ENCODE measurements at regions not wholly inside any gene's neighbourhood (a gene's known extent, or its start where the extent isn't known, plus 50 kb on each side); places are given as distances from the start of the nearest gene placed in this dataset.
A peak's percentile ranks its signal among the peaks of the same experiment; 100 is the strongest.

- TF ChIP-seq, protein P1, sequence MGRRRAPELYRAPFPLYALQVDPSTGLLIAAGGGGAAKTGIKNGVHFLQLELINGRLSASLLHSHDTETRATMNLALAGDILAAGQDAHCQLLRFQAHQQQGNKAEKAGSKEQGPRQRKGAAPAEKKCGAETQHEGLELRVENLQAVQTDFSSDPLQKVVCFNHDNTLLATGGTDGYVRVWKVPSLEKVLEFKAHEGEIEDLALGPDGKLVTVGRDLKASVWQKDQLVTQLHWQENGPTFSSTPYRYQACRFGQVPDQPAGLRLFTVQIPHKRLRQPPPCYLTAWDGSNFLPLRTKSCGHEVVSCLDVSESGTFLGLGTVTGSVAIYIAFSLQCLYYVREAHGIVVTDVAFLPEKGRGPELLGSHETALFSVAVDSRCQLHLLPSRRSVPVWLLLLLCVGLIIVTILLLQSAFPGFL (CRISPR knock-in tag; IDR thresholded peaks at IDR 0.05), result no peak
- TF ChIP-seq, protein P2, sequence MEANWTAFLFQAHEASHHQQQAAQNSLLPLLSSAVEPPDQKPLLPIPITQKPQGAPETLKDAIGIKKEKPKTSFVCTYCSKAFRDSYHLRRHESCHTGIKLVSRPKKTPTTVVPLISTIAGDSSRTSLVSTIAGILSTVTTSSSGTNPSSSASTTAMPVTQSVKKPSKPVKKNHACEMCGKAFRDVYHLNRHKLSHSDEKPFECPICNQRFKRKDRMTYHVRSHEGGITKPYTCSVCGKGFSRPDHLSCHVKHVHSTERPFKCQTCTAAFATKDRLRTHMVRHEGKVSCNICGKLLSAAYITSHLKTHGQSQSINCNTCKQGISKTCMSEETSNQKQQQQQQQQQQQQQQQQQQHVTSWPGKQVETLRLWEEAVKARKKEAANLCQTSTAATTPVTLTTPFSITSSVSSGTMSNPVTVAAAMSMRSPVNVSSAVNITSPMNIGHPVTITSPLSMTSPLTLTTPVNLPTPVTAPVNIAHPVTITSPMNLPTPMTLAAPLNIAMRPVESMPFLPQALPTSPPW (CRISPR knock-in tag; IDR thresholded peaks at IDR 0.05), result no peak
- no peak for TF ChIP-seq IRF2 (CRISPR knock-in tag; IDR thresholded peaks at IDR 0.05)
Measured at GRCh38 chr3:6455031-6455430, 405.9 kb upstream of the GRM7 start (continued).

DNA sequence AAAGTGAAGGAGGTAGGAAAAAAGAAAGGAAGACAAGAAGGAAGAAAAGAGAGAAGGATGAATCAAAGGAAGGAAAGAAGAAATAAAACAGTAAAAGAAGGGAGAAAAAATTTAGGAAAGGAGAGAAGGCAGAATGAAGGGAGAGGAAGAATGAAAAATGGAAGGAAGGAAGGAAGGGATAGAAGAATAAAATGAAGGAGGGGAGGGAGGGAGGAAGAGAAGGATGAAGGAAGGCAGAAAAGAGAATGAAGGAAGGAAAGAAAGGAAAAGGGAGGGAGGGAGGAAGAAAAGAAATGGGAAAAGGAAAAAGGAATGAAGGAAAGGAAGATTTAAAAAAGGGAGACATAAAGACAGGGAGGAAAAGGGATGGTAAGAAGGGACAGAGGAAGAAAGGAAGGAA, 393.7 kb upstream of the GRM7 start:
- no peaks in the 10 kb centered on the region for H3K9me1 ChIP-seq (ENCODE audit: control insufficient read depth, insufficient read depth, low read length)
- in situ Hi-C loops (cut with MboI), result no loop called here
- DNase-seq (ENCODE audit: extremely low read depth in 1 of 4, low spot score in 3 of 4) (no peak), FAIRE-seq (no peak), ATAC-seq (no peak)
- no peak overlapping the region for H3K4me2 ChIP-seq (ENCODE audit: insufficient read depth, low read length)
- ChIA-PET CTCF (ENCODE audit: low intra/inter-chr PET ratio) (no interaction called here), POLR2A (interaction anchor here (0.8 kb wide), 1 partner anchor 132 kb away, joined by 3 read pairs; no protein-coding TSS in a partner anchor)
- H3K27ac ChIP-seq (ENCODE audit: extremely low read depth, low read depth, low read length), result no peak overlapping the region
- H3K27me3 ChIP-seq (ENCODE audit: control insufficient read depth in 2 of 2, insufficient read depth in 2 of 2, low read length in 2 of 2), result peaks cover 0 to 9% of the 10 kb centered on the region in 2 experiments; a peak in 3 of 5 replicates
- TF ChIP-seq NUFIP1 (IDR thresholded peaks at IDR 0.05; ENCODE audit: partially characterized antibody) (no peak), POLR3G (IDR thresholded peaks at IDR 0.05; ENCODE audit: extremely low read depth, insufficient read length, insufficient replicate concordance) (no peak), MXI1 (IDR thresholded peaks at IDR 0.05; ENCODE audit: low read depth, low read length) (no peak), ILF3 (IDR thresholded peaks at IDR 0.05; ENCODE audit: borderline replicate concordance) (no peak), KLF10 (CRISPR knock-in tag; IDR thresholded peaks at IDR 0.05) (no peak), ZNF512 (tag; IDR thresholded peaks at IDR 0.05) (peak; percentile 82), NKRF (IDR thresholded peaks at IDR 0.05; ENCODE audit: borderline replicate concordance) (0 out of 2 replicates have a peak, but pooled peaks have one; percentile 21), PPARD (CRISPR knock-in tag; IDR thresholded peaks at IDR 0.05) (no peak), CHD2 (IDR thresholded peaks at IDR 0.05; ENCODE audit: low read depth, low read length) (no peak), HIVEP1 (CRISPR knock-in tag; IDR thresholded peaks at IDR 0.05) (no peak), ZNF174 (CRISPR knock-in tag; IDR thresholded peaks at IDR 0.05) (no peak)
- no peaks in the 10 kb centered on the region for H3K36me3 ChIP-seq (ENCODE audit: control insufficient read depth, insufficient read depth, low read length)
- H2AFZ ChIP-seq (ENCODE audit: low read depth, low read length), result no peak overlapping the region
- no peaks in the 10 kb centered on the region for H4K20me1 ChIP-seq (replicated peaks; ENCODE audit: control insufficient read depth, insufficient read depth, low read length)
- no TSS peak for BruUV-seq (replicated peaks)
- H3K79me2 ChIP-seq (ENCODE audit: control insufficient read depth, insufficient read depth, low read length), result no peaks in the 10 kb centered on the region
- H3K9ac ChIP-seq (ENCODE audit: insufficient read depth in 1 of 2, low read depth in 2 of 2, low read length in 2 of 2), result no peak overlapping the region
- no peaks in the 10 kb centered on the region for H3K9me3 ChIP-seq (replicated peaks; ENCODE audit: control insufficient read depth, insufficient read depth, low read depth, low read length)
- intact Hi-C loops (cut with micrococcal nuclease), result no loop called here
- H3K4me3 ChIP-seq, result no peak overlapping the region
- no peaks in the 10 kb centered on the region for H3K4me1 ChIP-seq (replicated peaks in 1 of 2; ENCODE audit: control insufficient read depth in 2 of 2, insufficient read depth in 2 of 2, low read length in 2 of 2)
